Adrenal gland (tissue), 9 donors: ENCODE measurements at regions not wholly inside any gene's neighbourhood (a gene's known extent, or its start where the extent isn't known, plus 50 kb on each side); places are given as distances from the start of the nearest gene placed in this dataset.

Source experiments
- DNase-seq, 7 donors: peaks; one replicate each; pipeline ENCODE4 v3.0.0-alpha.2; 2019 to 2020
- H3K27ac ChIP-seq, 5 donors: fragments of 200-600 bp; sonication (generic) in 4 of 5; 1 replicate in 3 of 5; 2 replicates in 2 of 5; pipeline versions ENCODE4 v1.5.1 to v1.8.0; 2016 to 2020; ENCODE audit warnings: mild to moderate bottlenecking in 1 of 5
- H3K27me3 ChIP-seq: fragments of 200-600 bp; 2 replicates; pipeline ENCODE4 v1.8.0; 2021
- H3K36me3 ChIP-seq, 2 donors: fragments of 200-600 bp; replicated peaks in 1 of 2; 1 replicate in 1 of 2; 2 replicates in 1 of 2; pipeline versions ENCODE4 v1.5.1 to v1.8.0; 2018 to 2022
- H3K4me1 ChIP-seq, 2 donors: fragments of 200-600 bp; replicated peaks in 1 of 2; 1 replicate in 1 of 2; 2 replicates in 1 of 2; pipeline versions ENCODE4 v1.5.1 to v1.8.0; 2018 to 2021
- H3K4me3 ChIP-seq, 4 donors: fragments of 200-600 bp; sonication (generic) in 3 of 4; one replicate each; pipeline ENCODE4 v1.5.1; 2016 to 2018
- H3K9me3 ChIP-seq, 3 donors: fragments of 200-600 bp; sonication (generic) in 1 of 3; replicated peaks in 1 of 3; 1 replicate in 2 of 3; 2 replicates in 1 of 3; pipeline versions ENCODE4 v1.5.1 to v1.8.0; 2016 to 2021
- POLR2A ChIP-seq, 2 donors: fragments of 450-650 bp; IDR thresholded peaks; one replicate each; pipeline ENCODE4 v1.6.1; 2017; ENCODE audit warnings: antibody characterized with exemption in 2 of 2, mild to moderate bottlenecking in 2 of 2, moderate library complexity in 1 of 2
- WGBS, 4 donors: extraction: QIAGEN DNeasy Blood & Tissue Kit in 2 of 4; methylation state at CpG; one replicate each; pipeline versions ENCODE4 v1.1.5 to v1.1.7; 2013 to 2017; 5-methylcytosine and 5-hydroxymethylcytosine counted together
- intact Hi-C, 2 donors: fragments of 100-400 bp; cut with DNase I; formaldehyde crosslinking; loops; one replicate each; pipeline versions ENCODE4 v1.14.1 to v1.15.0; 2022 to 2023
- TF ChIP-seq, protein P1 (sequence below), 6 experiments: fragments of 450-650 bp in 4 of 6; fragments of 200-600 bp in 2 of 6; sonication (generic) in 1 of 6; IDR thresholded peaks; 1 replicate in 5 of 6; 2 replicates in 1 of 6; pipeline versions ENCODE4 v1.5.1 to v1.8.0; 2016 to 2021; ENCODE audit warnings: antibody characterized with exemption in 6 of 6, mild to moderate bottlenecking in 2 of 6, moderate library complexity in 1 of 6
- donor health status: healthy with polysubstance abuse.
- donor health status: Bipolar disorder and iron deficiency.
- donor health status: DM: yes; HTN: yes; CAD: no.
- donor health status: DM: no; HTN: no; CAD: no.
- donor health status: DM: no; HTN: no; CAD: no.

DNA sequence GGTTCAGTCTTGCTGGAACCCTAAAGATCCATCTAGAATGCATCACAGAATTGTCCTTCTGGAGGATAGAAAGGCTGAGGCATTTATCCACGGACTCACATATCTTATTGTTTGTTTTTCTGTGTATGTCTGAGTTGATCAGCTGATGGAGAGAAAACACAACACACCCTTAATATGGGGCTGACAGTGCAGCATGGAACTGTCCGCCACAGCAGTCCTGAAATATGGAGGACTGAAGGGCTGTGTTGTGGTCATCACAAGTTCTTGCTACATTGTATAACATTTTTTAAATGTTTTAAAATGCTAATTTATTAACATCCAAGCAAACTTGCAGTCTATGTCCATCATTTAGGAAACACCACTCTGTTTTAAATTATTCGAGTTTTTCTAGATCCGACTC, 448.9 kb upstream of the ERCC4 start:
- 53 to 68% (median 67%) methylated on average over 4 of the region's 4 CpGs for WGBS, 4 donors
- H3K27ac ChIP-seq: no peak overlapping the region
- no peaks in the 10 kb centered on the region for H3K4me1 ChIP-seq
- DNase-seq: no peak
- H3K4me3 ChIP-seq: no peak overlapping the region
- TF ChIP-seq, protein P1, sequence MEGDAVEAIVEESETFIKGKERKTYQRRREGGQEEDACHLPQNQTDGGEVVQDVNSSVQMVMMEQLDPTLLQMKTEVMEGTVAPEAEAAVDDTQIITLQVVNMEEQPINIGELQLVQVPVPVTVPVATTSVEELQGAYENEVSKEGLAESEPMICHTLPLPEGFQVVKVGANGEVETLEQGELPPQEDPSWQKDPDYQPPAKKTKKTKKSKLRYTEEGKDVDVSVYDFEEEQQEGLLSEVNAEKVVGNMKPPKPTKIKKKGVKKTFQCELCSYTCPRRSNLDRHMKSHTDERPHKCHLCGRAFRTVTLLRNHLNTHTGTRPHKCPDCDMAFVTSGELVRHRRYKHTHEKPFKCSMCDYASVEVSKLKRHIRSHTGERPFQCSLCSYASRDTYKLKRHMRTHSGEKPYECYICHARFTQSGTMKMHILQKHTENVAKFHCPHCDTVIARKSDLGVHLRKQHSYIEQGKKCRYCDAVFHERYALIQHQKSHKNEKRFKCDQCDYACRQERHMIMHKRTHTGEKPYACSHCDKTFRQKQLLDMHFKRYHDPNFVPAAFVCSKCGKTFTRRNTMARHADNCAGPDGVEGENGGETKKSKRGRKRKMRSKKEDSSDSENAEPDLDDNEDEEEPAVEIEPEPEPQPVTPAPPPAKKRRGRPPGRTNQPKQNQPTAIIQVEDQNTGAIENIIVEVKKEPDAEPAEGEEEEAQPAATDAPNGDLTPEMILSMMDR (IDR thresholded peaks at IDR 0.05): no peak
- no peak for TF ChIP-seq POLR2A (IDR thresholded peaks at IDR 0.05)
- no peaks in the 10 kb centered on the region for H3K36me3 ChIP-seq
- intact Hi-C loops: no loop called here
- no peaks in the 10 kb centered on the region for H3K9me3 ChIP-seq
- no peaks in the 10 kb centered on the region for H3K27me3 ChIP-seq

DNA sequence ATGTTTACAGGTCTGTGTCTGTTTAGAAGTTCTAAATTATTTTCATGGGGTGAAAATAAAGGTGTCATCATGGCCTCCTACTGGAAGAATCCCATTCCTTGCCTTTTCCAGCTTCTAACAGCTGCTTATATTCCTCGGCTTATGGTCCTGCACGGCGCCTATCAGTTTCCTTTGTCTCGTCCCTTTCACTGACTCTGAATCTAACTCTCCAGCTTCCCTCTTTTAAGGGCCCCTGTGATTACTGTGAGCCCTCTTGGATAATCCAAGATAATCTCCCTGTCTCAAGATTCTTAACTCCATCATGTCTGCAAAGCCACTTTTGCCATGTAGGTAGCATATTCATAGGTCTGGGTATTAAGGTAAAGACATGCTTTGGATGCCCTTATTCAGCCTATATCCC, 441.0 kb upstream of the ERCC4 start:
- no peak overlapping the region for H3K4me3 ChIP-seq
- WGBS, 4 donors: 81 to 90% (median 87%) methylated on average over 4 of the region's 4 CpGs
- H3K27me3 ChIP-seq: no peaks in the 10 kb centered on the region
- no peak for DNase-seq
- no peak overlapping the region for H3K27ac ChIP-seq
- no peaks in the 10 kb centered on the region for H3K9me3 ChIP-seq
- H3K36me3 ChIP-seq: no peaks in the 10 kb centered on the region
- peaks cover 0 to 4% of the 10 kb centered on the region in 2 donors for H3K4me1 ChIP-seq
- TF ChIP-seq, protein P1 (IDR thresholded peaks at IDR 0.05): no peak
- TF ChIP-seq POLR2A (IDR thresholded peaks at IDR 0.05): no peak
- intact Hi-C loops: no loop called here

GRCh38 chr16:13479549-13479948, 440.4 kb upstream of the ERCC4 start:
- intact Hi-C loops: no loop called here
- H3K4me3 ChIP-seq: no peak overlapping the region
- H3K36me3 ChIP-seq: no peaks in the 10 kb centered on the region
- no peak for DNase-seq
- peaks cover 0 to 4% of the 10 kb centered on the region in 2 donors for H3K4me1 ChIP-seq
- no peak overlapping the region for H3K27ac ChIP-seq
- no peak for TF ChIP-seq POLR2A (IDR thresholded peaks at IDR 0.05)
- TF ChIP-seq, protein P1 (IDR thresholded peaks at IDR 0.05): no peak
- H3K27me3 ChIP-seq: no peaks in the 10 kb centered on the region
- no peaks in the 10 kb centered on the region for H3K9me3 ChIP-seq
- 82 to 88% (median 87%) methylated on average over 7 of the region's 7 CpGs for WGBS, 4 donors

- Histone ChIP-seq H3K9me3 (no peaks in the 10 kb centered on the region), H3K27me3 (no peaks in the 10 kb centered on the region), H3K4me3 (no peak overlapping the region), H3K36me3 (no peaks in the 10 kb centered on the region), H3K4me1 (peaks cover 0 to 4% of the 10 kb centered on the region in 2 donors), H3K27ac (no peak overlapping the region)
- intact Hi-C loops: no loop called here
- TF ChIP-seq POLR2A (IDR thresholded peaks at IDR 0.05): no peak
- TF ChIP-seq, protein P1 (IDR thresholded peaks at IDR 0.05): no peak
- WGBS, 4 donors: 72 to 85% (median 81%) methylated on average over 4 of the region's 4 CpGs
- no peak for DNase-seq
Measured at GRCh38 chr16:13480801-13481200, 439.2 kb upstream of the ERCC4 start.
